ENCODE measurements at regions not wholly inside any gene's neighbourhood (a gene's known extent, or its start where the extent isn't known, plus 50 kb on each side); places are given as distances from the start of the nearest gene placed in this dataset.

- intact Hi-C loops (cut with micrococcal nuclease; ENCODE audit: unreplicated experiment): no loop called here
- in situ Hi-C loops (cut with MboI): loop anchor here (10.0 kb wide), 1 partner anchor 351 kb away; no protein-coding TSS in a partner anchor
Measured at GRCh38 chr4:26053761-26054160, 139.7 kb downstream of the SMIM20 start.

More at GRCh38 chr4:26053761-26054160, 139.7 kb downstream of the SMIM20 start:
- TF ChIP-seq NBN (IDR thresholded peaks at IDR 0.05): no peak
- TF ChIP-seq SMAD1 (IDR thresholded peaks at IDR 0.05; ENCODE audit: low read depth, partially characterized antibody): no peak
- TF ChIP-seq RUNX3 (IDR thresholded peaks at IDR 0.05; ENCODE audit: low read length): no peak
- no peak for TF ChIP-seq MYB (IDR thresholded peaks at IDR 0.05; ENCODE audit: borderline replicate concordance, low read depth, low read length)
- TF ChIP-seq USF2 (IDR thresholded peaks at IDR 0.05; ENCODE audit: borderline replicate concordance, low read depth, low read length): no peak
- TF ChIP-seq POU2F2 (IDR thresholded peaks at IDR 0.05; ENCODE audit: borderline replicate concordance, low read depth, low read length): no peak
- TF ChIP-seq BHLHE40 (IDR thresholded peaks at IDR 0.05; ENCODE audit: borderline replicate concordance in 1 of 2, low read depth in 2 of 2, low read length in 1 of 2): no peak
- no peak for TF ChIP-seq ESRRA (IDR thresholded peaks at IDR 0.05; ENCODE audit: low read length)
- no peak for TF ChIP-seq ZZZ3 (IDR thresholded peaks at IDR 0.05; ENCODE audit: control insufficient read depth, insufficient read length, low read depth)
- TF ChIP-seq NFYA (IDR thresholded peaks at IDR 0.05; ENCODE audit: borderline replicate concordance, low read depth, low read length): no peak
- no peak for TF ChIP-seq IRF5 (IDR thresholded peaks at IDR 0.05; ENCODE audit: borderline replicate concordance)
- no peak for DNase-seq (ENCODE audit: low read depth, low spot score)
- H3K36me3 ChIP-seq (ENCODE audit: control insufficient read depth in 2 of 2, insufficient read depth in 2 of 2, low read length in 1 of 2): no peaks in the 10 kb centered on the region
- SMC1A ChIA-PET (ENCODE audit: uncharacterized antibody, unreplicated experiment): no interaction called here
- no peak overlapping the region for H3K9ac ChIP-seq (ENCODE audit: control insufficient read depth, insufficient read depth, low read length)
- CTCF ChIA-PET: no interaction called here
- BruUV-seq (replicated peaks): no TSS peak
- H3K4me3 ChIP-seq: no peak overlapping the region
- H3K27ac ChIP-seq (ENCODE audit: control insufficient read depth, insufficient read depth): no peak overlapping the region
- RAD21 ChIA-PET (ENCODE audit: unreplicated experiment): no interaction called here
- H3K4me1 ChIP-seq (ENCODE audit: control insufficient read depth, insufficient read depth, low read length): peaks cover 20% of the 10 kb centered on the region; the same call in 1 of the 2 replicates
- H3K27me3 ChIP-seq (replicated peaks in 1 of 2; ENCODE audit: control insufficient read depth in 2 of 2, insufficient read depth in 2 of 2, low read length in 1 of 2): no peaks in the 10 kb centered on the region
- no peaks in the 10 kb centered on the region for H4K20me1 ChIP-seq (ENCODE audit: control insufficient read depth, insufficient read depth)
- H3K79me2 ChIP-seq (ENCODE audit: control insufficient read depth, insufficient read depth, low read length): no peaks in the 10 kb centered on the region
- no peak for ATAC-seq
- H2AFZ ChIP-seq (ENCODE audit: control insufficient read depth, low read depth, low read length): no peak overlapping the region
- no peak overlapping the region for H3K4me2 ChIP-seq (ENCODE audit: control insufficient read depth, insufficient read depth)
- POLR2A ChIA-PET: no interaction called here
- WGBS (ENCODE audit: insufficient coverage, insufficient replicate concordance, low lambda C conversion rate, missing lambda C conversion rate): 30% methylated on average over 4 of the region's 4 CpGs
- H3K9me3 ChIP-seq (replicated peaks; ENCODE audit: control insufficient read depth, insufficient read depth, low read length): no peaks in the 10 kb centered on the region; the same call in 2 of the 3 replicates
- no peak for FAIRE-seq
